Endothelial cell of umbilical vein (primary cell): ENCODE measurements at regions not wholly inside any gene's neighbourhood (a gene's known extent, or its start where the extent isn't known, plus 50 kb on each side); places are given as distances from the start of the nearest gene placed in this dataset.

Experiments
- CTCF ChIP-seq, 2 donors: IDR thresholded peaks; 1 replicate in 1 of 2; 2 replicates in 1 of 2; pipeline ENCODE4 v1.5.1; 2011; ENCODE audit warnings: low read length in 2 of 2, mild to moderate bottlenecking in 2 of 2, moderate library complexity in 2 of 2, control low read depth in 1 of 2, inconsistent platforms in 1 of 2, low read depth in 1 of 2; ENCODE audit not compliant: insufficient read depth in 1 of 2; ENCODE audit errors: extremely low read depth in 1 of 2
- EZH2 ChIP-seq: IDR thresholded peaks from 2 replicates; pipeline ENCODE4 v1.6.1; 2012; ENCODE audit warnings: borderline replicate concordance, low read depth, mild to moderate bottlenecking, moderate library complexity, low read length, inconsistent platforms; ENCODE audit not compliant: severe bottlenecking
- JUN ChIP-seq: IDR thresholded peaks from 2 replicates; pipeline ENCODE4 v1.6.1; 2011; ENCODE audit warnings: borderline replicate concordance, low read depth; ENCODE audit not compliant: insufficient read length, insufficient read depth
- MAX ChIP-seq: IDR thresholded peaks from 2 replicates; pipeline ENCODE4 v1.6.1; 2011; ENCODE audit not compliant: insufficient read depth, insufficient read length
- POLR2A ChIP-seq: IDR thresholded peaks from 2 replicates; pipeline ENCODE4 v1.6.1; 2012; ENCODE audit warnings: low read depth, mild to moderate bottlenecking, control low read depth, low read length
- POLR2AphosphoS5 ChIP-seq: IDR thresholded peaks from 2 replicates; pipeline ENCODE4 v1.6.1; 2012; ENCODE audit warnings: low read depth, mild to moderate bottlenecking, control low read depth, low read length, moderate library complexity; ENCODE audit not compliant: insufficient read depth

GRCh38 chr12:69115099-69115498 is 124.3 kb upstream of the CPSF6 start:
- TF ChIP-seq POLR2A (no peak), CTCF (IDR thresholded peaks at IDR 0.05; ENCODE audit: extremely low read depth in 1 of 2, insufficient read depth in 1 of 2, low read depth in 1 of 2, low read length in 2 of 2) (no peak), POLR2AphosphoS5 (no peak), JUN (no peak), EZH2 (no peak), MAX (no peak)
